ELR (cell line): ENCODE measurements at regions not wholly inside any gene's neighbourhood (a gene's known extent, or its start where the extent isn't known, plus 50 kb on each side); places are given as distances from the start of the nearest gene placed in this dataset.

Experiments
- DNase-seq: peaks from one replicate; pipeline ENCODE4 v3.0.0-alpha.2; 2015; ENCODE audit warnings: low read depth

DNA sequence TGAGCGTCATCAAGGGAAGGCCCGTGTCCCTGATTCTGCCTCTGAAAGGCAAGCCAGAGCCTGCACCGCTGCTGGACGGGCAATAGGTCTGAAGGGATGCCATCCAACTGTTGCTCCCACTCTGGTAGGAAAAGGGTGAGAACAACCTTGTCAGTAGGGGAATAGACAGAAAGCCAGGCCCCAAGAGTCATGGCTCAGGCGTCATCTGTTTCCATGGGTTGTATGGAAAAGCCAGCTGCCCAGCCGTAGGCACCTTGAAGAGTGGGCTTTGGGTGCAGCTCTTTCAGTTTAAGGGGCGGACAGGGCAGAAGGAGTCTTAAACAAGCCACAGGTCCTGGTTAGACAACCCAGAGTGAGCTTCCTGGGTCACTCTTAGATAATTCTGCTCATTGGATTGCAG, 66.5 kb downstream of the RNF6 start:
- DNase-seq = no peak

GRCh38 chr13:26133851-26134250, 82.0 kb upstream of the SHISA2 start:
- DNase-seq = peak; percentile 6

DNA sequence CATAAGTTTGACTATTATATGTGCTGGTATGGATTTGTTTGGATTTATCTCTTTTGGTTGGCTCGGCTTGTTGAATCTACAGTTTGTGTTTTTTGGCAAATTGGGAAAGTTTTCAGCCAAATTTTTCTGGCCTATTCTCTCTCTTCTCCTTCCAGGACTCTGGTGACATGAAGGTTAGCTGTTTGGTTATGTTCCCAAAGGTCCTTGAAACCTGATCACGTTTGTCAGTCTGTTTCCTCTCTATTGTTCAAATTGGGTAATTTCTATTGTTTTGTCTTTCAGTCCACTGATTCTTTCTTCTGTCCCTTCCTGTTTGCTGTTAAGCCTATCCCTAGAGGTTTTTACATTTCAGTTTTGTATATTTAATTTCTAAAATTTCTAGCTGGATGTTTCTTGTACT, 81.5 kb upstream of the SHISA2 start:
- DNase-seq = no peak

DNA sequence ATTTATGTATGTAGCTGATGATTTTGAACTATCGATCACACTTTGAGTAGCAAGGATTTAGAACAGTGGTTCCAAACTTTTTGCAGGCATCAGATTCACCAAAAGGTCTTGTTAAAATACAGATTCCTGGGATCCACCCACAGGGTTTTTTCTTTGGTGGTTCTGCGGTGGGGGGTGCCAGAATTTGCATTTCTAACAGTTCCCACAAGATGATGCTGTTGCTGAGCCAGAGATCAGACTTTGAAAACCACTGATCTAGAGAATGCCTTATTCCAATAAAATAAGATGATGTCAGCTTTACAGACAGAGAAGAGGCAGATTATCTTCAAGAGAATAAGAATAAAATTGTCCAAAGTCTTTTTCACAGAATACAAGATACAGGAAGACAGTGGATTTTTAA, 80.9 kb upstream of the SHISA2 start:
- peak; percentile 19 for DNase-seq

- no peak for DNase-seq
Observed at GRCh38 chr13:26128676-26129075, 76.9 kb upstream of the SHISA2 start.

GRCh38 chr13:26117620-26118019, 65.8 kb upstream of the SHISA2 start:
- DNase-seq = no peak

DNA sequence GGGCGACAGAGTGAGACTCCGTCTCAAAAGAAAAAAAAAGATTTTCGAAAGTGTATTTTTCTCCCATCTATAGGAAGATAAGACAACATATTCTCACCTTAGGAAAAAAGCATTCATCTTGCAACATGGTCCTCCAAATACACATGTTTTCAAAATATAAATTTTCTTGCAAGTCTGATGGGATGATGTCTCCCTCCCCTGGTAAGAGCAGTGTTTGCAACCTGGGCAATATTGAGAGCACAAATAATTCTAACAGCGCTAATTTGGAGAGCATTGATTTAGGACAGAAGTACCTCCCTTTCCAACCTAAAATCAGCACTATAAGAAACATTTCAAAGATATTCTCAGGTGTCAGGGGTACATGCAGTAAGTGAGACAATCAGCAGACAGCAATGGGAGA, 61.0 kb upstream of the SHISA2 start:
- peak; percentile 25 for DNase-seq

DNA sequence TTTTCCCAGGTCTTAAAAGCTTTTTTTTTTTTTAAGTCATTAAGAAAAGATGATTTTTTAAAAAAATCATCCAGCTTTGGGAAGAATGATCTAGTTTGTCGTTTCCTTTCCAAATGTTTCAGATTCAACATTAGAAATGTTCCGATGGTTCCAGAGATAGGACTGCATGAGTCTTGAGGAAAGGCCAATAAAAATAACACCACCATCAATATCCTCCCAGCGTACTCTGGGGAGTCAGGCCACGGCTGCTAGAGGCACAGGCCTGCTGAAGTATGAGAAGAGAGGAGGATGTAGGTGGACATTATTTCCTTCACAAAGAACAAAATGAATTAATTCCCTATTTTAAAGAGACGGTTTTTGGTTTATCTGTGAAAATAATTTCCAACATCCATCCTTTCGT, 60.0 kb upstream of the SHISA2 start:
- DNase-seq = no peak
